Suppressor macrophage treated with lipopolysaccharide for 1 hour (primary cell): ENCODE measurements at regions not wholly inside any gene's neighbourhood (a gene's known extent, or its start where the extent isn't known, plus 50 kb on each side); places are given as distances from the start of the nearest gene placed in this dataset.
"Not testable (repeated sequence)": the region's sequence is repeated elsewhere in the genome, so short reads cannot be mapped to it uniquely, and the experiment has no call there.

ENCODE experiments used
- DNase-seq, 3 donors: peaks; one replicate each; pipeline ENCODE4 v3.0.0-alpha.2; 2020 to 2022

DNA sequence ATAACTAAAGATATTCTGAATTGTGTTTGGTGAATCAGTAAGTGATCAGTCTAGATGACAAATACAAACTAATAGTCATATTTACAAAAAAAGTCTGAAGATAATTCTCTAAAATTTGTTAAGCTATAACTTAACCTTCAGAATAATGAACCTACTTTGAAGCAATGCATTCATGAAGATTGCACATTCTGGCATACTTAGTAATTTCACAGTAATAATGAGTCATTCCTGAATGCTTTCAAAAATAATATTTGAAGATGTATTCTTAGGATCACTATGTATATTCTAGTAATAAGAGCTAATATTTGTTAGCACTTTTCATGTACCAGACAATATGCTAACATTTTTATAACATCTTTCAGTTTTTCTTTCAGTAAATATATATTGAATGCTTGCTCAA lies 756.7 kb upstream of the SLIT2 start:
- no peak for DNase-seq

DNA sequence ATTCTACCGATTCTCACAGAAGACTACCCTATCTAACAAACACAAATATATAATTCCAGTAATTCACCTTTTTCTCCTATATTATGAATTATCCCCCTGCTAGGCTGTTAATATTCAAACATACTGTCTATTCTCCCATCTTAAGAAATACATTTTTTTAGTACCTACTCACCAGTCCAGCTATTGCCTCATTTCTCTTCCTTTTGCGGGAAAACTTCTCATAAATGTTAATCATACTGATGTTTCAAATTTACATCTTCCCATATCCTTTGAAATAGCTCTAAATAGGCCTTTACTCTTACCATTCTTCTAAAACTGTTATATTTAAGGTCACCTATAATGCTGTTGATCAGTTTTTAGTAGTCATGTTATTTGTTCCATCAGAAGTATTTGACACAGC lies 759.1 kb upstream of the SLIT2 start:
- no peak for DNase-seq

DNA sequence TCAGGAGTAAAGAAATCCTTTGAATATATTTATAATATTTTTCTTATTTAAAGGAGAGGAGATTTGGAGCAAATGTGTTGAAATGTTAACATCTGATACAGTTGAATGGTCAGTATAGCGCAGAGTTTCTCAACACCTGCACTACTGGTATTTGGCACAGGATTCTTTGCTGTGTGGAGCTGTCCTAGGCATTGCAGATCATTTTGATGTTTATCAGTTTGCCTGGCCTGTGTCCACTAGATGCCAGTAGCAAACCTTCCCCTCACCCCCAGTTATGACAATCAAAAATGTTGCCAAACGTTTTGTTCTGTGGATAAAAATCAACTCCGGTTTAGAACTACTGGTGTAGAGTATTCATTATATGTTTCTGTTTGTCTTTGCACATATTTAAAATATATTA lies 765.3 kb upstream of the SLIT2 start:
- no peak for DNase-seq

DNA sequence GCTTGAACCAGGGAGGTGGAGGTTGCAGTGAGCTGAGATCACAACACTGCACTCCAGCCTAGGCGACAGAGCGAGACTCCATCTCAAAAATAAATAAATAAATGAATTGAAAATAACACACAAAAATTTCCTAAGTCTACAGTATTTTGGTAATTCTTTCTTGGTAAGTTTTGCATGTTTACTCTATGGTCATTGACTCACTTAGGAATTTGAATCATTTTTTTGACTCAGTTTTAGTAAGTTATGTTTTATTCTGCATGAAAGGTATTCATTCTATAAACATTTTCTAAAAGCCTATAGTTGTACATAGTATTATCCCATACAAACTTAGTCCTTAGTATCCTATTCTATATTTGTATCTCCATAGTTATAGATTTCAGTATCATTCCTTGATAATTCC lies 772.9 kb upstream of the SLIT2 start:
- no peak for DNase-seq

DNA sequence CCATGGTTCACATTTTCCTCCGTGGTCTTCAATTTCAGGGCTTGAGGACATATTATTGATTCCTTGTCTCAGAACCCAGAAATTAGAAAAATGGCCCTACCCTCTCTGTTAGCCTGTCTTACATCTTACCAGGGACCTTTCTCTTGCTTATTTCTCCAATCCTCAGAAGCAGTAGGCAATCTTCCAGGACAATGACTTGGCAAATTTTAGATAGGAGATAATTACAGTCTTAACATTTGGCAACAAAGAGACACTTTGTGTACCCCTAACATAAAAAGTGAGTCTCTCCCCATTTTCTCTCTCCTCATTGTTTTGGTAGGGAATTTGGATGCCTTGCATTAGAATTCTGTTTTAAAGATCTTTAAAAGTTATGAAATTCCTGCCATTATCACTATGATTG lies 778.1 kb upstream of the SLIT2 start:
- DNase-seq: no peak

DNA sequence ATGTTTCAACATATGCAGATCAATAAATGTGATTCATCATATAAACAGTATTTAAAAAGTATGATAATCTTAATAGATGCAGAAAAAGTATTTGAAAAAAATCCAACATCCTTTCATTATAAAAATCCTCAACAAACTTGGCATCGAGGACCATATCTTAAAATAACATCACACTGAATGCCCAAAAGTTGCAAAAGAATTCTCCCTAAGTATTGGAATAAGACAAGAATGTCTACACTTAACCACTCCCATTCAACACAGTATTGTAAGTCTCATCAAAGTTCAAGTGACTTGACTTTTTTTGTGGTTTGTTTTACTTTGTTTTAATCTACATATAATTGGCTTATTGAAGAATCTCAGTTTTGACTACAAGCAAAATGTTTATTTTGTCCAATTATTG lies 779.0 kb upstream of the SLIT2 start:
- no peak for DNase-seq

DNA sequence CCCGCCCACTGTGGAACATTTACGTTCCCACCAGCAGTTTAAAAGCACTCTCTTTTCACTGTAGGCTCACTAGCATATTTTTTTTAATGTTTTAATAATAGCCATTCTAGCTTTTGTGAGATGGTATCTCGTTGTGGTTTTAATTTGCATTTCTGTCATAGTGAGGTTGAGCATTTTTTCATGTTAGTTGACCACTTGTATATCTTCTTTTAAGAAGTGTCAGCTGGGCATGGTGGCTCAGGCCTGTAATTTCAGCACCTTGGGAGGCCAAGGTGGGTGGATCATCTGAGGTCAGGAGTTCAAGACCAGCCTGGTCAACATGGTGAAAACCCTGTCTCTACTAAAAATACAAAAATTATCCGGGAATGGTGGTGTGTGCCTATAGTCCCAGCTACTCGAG lies 781.7 kb upstream of the SLIT2 start:
- not testable (repeated sequence) for DNase-seq

DNA sequence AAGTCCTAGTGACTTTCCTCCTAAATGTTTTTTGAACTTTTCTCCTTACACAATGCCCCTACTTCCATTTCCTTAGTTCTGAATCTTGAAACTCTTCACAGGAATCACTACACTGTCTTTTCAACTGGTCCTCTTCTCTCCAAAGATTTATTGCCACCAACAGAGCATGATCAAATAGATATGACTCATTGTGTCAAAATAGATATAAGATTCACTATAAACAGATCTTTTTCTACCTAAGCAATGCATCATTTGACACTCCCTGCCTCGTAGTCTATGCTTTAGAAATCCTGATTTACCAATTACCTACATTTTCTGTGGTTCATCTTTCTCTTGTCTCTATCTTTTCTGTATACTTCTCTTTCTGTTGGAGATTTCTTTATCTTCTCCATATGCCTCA lies 789.6 kb upstream of the SLIT2 start:
- DNase-seq: no peak

DNA sequence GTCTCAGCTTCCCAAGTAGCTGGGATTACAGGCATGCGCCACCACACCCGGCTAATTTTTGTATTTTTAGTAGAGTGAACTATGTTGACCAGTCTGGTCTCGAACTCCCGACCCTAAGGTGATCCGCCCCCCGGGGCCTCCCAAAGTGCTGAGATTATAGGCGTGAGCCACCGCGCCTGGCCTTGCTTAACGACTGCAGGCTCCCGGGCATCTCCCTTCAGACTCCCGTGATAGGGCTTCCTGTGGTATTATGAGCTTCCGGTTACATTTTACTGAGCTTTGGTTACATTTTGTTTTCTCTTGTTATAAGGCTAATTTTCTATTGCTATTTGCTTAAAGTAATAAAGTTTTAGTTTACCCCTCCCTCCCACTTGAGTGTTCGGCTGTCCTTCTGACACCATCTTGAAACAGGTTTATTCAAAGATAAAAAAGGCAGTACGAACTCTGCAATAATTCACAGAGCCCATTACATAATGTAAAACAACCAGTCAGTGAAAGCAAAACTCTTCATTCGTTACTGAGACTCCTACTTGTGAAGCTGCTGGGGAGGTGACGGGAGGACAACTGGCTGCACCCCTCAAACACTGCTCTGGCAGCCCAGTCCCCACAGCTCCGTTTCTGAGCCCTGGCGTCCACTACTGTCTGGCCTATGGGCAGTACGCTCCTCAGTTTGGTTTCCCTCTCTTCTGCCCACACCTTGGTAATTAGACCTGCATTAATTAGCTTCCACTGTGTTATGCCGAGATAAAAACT lies 795.7 kb upstream of the SLIT2 start:
- DNase-seq: no peak

DNA sequence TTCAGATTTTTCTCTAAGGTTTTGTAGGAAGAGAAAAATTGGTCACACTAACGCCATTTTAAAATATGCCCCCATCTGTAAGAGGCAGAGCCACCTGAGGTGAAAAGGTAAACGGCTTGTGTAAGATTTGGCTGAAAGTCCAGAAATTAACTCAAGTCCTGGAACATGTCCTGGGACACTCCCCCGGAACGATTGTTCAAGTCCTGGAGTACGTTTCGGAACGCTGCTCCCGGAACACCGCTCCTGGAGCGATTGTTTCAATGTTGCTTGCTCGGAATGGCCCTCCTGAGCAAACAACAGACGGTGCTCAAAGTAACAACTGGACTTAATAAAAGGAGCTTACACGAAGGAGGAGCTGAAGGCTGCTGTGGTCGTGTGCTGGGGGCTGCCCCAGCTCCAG lies 796.5 kb upstream of the SLIT2 start:
- no peak for DNase-seq

DNA sequence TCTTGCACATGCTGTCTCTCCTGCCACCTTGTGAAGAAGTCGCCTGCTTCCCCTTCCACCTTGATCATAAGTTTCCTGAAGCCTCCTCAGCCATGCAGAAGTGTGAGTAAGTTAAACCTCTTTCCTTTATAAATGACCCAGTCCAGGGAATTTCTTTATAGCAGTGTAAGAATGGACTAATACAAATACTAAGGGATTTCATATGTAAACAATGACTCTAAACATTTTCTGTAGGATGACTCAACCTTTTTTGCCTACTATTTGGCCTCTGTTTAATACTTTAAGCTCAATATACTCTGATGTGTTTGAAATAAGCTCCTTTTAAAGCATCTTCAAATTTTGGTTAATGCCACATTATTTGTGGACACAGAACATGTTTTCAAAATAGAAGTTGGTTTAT lies 813.5 kb upstream of the SLIT2 start:
- no peak for DNase-seq

DNA sequence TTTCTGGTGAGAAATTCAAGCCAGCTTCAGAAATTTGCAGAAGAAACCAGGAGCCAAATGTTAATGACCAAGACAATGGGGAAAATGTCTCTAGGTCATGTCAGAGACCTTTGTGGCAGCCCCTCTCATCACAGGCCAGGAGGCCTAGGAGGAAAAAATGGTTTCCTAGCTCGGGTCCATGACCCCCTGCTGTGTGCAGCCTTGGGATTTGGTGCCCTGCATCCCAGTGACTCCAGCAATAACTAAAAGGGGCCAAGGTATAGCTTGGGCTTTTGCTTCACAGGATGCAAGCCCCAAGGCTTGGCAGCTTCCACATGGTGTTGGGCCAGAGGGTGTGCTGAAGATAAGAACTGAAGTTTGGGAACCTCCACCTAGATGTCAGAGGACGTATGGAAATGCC lies 814.7 kb upstream of the SLIT2 start:
- no peak for DNase-seq

DNA sequence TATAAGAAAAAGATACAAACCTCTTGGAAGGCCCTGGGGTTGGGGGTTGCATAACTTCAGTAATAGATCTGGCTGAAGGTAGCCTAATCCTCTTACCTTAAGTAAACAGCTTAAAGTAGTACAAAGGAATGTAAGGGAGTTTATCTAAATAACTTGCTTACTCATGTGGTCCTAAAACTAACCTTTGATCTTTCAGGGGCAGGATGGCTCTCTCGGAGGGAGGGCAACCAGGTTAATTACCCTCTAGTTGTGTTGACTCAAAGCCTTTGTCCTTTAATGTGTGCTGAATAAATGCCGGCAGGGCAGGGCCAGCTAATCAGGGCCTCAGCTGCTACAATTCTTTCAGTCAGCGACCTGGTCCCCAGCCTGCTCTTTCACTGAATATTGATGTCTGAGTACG lies 822.0 kb upstream of the SLIT2 start:
- DNase-seq: no peak

DNA sequence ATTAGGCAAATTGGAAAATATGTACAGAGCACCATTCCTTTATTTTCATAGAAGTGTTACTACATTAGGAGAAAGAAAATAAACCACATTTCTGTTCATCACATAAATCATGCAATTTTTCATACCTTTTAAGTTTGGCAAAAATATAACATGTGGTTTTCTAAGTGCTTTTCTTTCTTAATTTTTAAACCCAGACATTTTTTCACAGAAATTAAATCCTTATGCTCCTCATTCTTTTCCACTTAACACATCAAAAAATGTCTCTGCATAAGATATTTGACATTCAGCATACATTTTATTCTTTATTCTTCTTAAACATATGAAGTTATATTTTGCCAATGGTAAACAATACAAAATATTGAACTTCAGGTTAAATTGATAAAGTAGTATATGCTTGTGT lies 826.6 kb upstream of the SLIT2 start:
- no peak for DNase-seq

DNA sequence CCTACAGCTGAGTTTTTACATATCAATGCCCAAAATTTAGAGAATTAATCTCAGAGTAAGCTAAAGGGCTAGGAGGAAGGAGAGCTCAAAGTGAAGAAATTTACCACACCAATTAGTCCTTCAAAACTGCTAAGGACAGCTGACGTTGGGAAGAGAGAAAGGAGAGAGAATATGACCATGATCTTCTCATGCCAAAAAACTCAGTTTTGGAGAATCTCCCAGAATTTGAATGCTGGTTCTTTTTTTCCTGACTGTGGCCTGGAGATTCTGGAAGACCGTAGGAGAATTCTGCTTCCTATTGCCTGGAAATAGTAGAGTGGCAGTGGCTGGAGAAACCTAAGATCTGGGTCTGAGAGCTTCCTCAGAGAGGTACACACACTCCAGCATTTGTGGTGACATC lies 834.4 kb upstream of the SLIT2 start:
- no peak for DNase-seq

DNA sequence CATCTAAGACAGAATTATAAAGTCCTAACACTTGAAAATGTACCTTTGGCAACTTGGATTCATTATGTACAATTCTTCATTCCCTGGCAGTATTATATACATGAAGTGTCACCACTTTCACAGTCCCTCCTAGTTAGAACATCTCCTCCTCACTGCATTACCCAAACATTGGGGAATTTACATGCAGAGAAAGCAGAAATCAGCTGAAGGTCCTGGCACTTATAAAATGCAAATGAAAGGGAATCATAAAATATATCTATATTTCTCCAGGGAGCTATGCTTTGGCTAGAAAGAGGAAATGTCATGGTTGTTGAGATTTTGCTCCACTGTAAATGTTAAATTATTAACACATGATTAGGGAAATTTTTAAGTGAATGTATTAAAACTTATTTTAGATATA lies 835.6 kb upstream of the SLIT2 start:
- DNase-seq: no peak

DNA sequence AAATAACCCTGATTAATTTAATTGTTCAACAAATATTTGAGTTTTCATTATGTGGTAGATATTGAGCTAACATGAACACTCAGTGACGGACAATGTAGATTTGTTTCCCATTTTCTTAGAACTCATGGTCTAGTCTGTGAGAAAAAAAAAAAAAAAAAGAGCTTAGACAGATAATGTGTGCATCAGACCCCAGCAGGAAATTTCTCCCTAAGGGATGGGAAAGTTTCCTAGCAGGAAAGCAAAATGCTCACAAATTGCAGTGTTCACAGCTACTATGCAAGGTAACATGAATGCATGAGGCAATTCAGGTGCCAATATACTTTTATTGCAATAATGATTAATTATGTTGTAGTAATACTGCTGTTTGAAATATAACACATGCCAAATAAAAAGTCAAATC lies 843.2 kb upstream of the SLIT2 start:
- no peak for DNase-seq

DNA sequence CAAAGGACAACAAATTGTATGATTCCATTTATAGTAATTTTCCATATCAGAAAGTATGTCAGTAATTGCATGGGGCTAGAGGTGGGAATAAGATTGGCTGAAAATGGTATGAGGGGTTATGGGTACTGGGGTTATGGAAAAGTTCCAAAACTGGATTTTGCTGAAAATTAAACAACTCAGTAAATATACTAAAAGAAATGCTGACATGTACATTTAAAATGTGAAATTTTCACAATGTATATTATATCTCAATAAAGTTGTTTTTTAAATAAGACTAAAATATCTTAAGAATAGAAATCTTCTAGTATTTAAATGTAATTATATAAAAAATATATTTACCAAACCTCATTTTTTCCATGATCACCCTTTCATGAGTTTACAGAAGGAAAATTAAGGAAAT lies 844.9 kb upstream of the SLIT2 start:
- DNase-seq: no peak

DNA sequence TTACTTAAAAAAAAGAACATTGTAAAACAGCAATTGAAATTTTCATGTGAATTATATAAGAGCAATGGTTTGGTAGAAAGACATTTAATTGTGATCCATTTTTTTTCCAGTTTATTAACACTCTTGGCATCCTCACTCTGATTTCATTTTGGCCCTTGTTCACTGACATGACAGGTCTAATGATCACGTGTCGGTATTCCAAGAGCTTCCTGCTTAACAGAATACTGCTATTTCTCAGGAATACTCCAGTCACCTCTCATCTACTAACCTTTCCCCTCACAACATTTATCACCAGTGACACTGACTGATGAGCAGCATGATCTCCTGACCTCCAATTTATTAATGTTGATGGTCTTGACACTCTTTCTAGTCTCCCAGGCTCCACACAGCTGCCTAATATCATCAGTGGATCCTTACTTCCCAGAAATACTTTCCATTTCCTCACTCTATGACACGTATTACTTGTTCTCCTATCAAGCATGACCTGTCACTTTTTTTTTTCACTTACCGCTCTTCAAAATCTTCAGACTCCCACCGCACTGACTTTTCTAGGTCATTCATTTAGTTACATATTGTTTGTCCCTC lies 847.8 kb upstream of the SLIT2 start:
- DNase-seq: no peak

DNA sequence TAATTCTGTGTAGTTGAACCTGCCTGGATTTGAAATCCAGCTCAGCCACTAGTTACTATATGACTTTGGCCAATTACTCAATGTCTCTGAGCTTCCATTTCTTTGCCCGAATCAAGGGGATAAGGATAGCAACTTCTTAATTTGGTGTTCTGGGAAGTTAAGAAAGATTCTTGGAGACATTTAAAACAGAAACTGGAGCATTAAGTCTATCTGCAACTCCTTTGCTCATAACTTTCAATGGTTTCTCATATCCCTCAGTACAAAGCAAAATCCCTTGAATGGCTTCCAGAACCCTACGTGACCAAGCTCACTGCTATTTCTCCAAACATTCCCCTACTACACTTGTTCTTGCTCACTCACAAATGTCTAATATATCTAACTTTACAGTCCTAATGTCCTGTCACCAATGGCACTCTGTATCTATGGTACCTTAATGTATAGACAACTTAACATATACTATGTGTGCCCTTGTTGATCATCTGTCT lies 849.1 kb upstream of the SLIT2 start:
- DNase-seq: no peak

DNA sequence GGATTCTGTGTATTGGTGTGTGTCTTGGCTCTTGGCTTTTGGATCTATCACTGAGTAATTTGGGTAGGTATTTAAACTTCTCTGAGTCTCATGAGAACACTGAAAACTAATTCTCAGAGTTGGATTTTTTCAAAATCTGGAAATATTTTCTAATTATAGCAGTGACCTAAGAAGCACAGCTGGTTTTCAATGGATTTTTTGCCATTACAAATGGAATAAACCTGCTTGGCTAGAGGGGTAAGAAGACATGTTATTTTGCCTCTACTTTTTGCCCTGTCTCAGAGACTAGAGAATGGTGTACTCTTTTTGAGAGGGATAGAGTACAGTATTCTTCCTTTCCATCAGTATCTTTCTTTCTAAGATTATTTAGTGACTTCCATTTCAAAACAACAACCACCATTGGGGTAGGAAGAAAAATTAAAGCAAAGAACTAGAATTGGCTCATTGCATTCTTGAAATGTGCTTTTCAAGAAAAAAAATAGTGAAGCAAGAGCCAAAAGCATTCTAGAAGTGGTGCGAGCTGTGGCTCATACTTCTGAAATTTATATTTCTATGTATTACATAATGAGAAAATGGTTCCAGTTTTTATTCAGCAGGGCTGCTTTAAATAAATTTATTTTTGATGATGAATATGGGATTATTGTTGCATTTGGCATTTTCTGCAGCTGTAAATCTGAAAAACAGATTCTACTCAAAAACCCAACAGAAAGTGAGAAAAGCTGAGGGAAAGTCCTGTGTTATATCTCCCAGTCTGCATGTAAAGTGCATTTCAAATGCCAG lies 850.2 kb upstream of the SLIT2 start:
- DNase-seq: no peak

DNA sequence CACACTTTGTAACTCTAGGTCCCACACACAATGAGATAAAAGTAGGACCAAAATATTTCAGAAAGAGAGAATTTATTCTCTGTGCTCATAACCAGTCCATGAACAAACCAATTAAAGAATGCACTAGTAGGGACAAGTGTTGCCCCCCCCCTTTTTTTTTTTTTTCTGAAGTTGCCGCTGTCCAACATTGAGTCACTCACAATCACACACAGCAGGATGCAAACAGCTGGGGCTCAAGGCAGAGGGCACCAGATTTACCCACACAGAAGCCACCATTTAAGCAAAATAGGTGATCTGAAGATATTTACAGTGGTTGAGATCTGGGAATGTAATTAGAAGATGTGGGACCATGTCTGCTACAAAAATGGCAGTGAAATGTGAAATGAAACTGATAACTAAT lies 850.9 kb upstream of the SLIT2 start:
- no peak for DNase-seq

DNA sequence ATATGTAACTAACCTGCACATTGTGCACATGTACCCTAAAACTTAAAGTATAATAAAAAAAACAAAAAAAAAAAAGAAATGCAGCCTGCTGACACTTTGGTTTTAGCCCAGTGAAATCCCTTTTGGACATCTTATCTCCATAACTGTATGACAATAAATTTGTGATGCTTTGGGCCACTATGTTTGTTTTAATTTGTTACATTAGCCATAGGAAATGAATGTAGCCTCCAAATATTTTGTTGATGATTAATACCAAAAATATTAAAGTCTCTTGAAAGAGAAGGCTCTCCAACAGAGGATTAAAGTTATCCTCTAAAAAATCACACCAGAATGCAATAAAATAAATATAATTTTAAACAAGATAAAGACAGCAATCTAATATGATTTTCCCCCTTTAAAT lies 852.7 kb upstream of the SLIT2 start:
- DNase-seq: no peak

DNA sequence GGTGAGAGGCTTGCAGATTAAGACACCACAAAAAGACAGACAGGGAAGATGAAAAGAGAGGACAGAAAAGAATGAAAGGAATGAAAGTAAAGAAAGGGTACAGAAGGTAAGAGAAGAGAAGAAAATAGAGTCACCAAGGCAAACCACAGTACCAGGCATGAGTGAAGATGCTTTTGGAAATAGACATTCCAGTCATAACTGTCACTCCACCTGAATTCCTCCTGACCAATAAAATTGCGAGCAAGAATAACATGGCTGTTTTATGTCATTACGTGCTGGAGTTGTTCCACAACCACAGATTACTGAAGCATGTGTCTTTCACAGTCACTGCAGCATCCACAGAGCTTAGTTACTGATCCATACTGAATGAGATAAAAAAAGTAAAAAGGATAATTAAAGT lies 864.9 kb upstream of the SLIT2 start:
- no peak for DNase-seq
